OCI-LY1 (cell line): ENCODE measurements at regions not wholly inside any gene's neighbourhood (a gene's known extent, or its start where the extent isn't known, plus 50 kb on each side); places are given as distances from the start of the nearest gene placed in this dataset.

Experiments
- CTCF ChIP-seq: fragments of 200-600 bp; sonication (generic), shearing (Covaris generic); IDR thresholded peaks from 2 replicates; pipeline ENCODE4 v1.5.1; 2017; ENCODE audit warnings: mild to moderate bottlenecking, antibody characterized with exemption, low read length, moderate library complexity, mixed read lengths
- EZH2 ChIP-seq: fragments of 200-600 bp; sonication (generic), shearing (Covaris generic); IDR thresholded peaks from 2 replicates; pipeline ENCODE4 v1.8.0; 2017; ENCODE audit warnings: borderline replicate concordance, mixed run types, mild to moderate bottlenecking, antibody characterized with exemption, low read length, moderate library complexity, mixed read lengths

GRCh38 chr2:155703048-155703447 lies 629.5 kb downstream of the NR4A2 start:
- TF ChIP-seq CTCF (no peak), EZH2 (no peak)
